ENCODE measurements at regions not wholly inside any gene's neighbourhood (a gene's known extent, or its start where the extent isn't known, plus 50 kb on each side); places are given as distances from the start of the nearest gene placed in this dataset.

DNA sequence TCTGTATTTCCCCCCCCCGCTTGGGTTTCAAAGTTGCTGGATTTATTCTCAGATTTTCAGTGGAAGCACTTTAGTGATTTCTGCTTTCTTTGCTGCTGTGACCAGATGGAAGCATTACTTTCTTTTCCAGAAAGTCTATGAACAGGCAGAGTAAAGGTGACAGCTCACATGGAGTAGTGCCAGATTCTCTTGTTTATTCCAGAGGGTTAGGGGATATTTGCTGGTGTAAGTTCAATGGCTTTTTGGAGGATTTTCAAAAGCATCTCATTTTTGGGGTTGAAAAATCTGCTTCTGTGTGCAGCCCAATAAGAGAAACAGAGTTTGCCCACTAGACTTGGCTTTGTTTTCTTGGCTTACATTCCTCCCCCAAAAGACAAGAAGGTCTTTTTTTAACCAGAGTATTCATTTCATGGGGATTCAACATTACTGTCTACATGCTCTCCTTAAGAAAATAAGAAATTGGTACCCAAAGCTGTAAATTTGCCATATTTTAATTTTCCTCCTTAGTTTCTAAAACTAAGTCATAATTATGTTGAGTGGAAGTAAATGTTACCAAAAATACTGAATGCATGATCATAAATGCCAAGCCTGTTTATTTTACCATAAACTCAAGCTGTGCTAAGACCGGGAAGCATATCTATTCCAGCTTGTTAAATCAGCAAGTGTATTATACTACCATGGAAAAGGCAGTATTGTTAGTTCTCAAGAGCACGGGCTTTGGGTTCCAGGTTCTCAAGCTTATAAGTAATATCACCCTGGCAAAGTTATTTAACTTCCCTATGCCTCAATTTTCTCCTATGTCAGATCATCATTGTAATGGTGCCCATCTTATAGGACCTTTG, 557.2 kb downstream of the CPS1 start:
- no peak for TF ChIP-seq EZH2 (IDR thresholded peaks at IDR 0.05; ENCODE audit: low read depth, low read length, severe bottlenecking)
- TF ChIP-seq, protein P1, sequence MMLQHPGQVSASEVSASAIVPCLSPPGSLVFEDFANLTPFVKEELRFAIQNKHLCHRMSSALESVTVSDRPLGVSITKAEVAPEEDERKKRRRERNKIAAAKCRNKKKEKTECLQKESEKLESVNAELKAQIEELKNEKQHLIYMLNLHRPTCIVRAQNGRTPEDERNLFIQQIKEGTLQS (IDR thresholded peaks at IDR 0.05; ENCODE audit: insufficient read depth, low read depth, low read length) = no peak
- TF ChIP-seq TBP (IDR thresholded peaks at IDR 0.05; ENCODE audit: low read depth, low read length) = no peak
- TF ChIP-seq, protein P2, sequence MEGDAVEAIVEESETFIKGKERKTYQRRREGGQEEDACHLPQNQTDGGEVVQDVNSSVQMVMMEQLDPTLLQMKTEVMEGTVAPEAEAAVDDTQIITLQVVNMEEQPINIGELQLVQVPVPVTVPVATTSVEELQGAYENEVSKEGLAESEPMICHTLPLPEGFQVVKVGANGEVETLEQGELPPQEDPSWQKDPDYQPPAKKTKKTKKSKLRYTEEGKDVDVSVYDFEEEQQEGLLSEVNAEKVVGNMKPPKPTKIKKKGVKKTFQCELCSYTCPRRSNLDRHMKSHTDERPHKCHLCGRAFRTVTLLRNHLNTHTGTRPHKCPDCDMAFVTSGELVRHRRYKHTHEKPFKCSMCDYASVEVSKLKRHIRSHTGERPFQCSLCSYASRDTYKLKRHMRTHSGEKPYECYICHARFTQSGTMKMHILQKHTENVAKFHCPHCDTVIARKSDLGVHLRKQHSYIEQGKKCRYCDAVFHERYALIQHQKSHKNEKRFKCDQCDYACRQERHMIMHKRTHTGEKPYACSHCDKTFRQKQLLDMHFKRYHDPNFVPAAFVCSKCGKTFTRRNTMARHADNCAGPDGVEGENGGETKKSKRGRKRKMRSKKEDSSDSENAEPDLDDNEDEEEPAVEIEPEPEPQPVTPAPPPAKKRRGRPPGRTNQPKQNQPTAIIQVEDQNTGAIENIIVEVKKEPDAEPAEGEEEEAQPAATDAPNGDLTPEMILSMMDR (IDR thresholded peaks at IDR 0.05; ENCODE audit: control extremely low read depth in 1 of 3, insufficient read depth in 1 of 3, low read depth in 1 of 3, low read length in 3 of 3) = no peak
- no peak for TF ChIP-seq POLR2A (IDR thresholded peaks at IDR 0.05; ENCODE audit: control extremely low read depth in 1 of 2, low read depth in 2 of 2, low read length in 2 of 2)
- no peak for TF ChIP-seq JUND (IDR thresholded peaks at IDR 0.05; ENCODE audit: low read length)
- no peak for TF ChIP-seq BRCA1 (IDR thresholded peaks at IDR 0.05; ENCODE audit: low read depth, low read length)
- TF ChIP-seq FOSL1 (IDR thresholded peaks at IDR 0.05; ENCODE audit: insufficient read depth, low read depth, low read length) = no peak
- TF ChIP-seq EP300 (IDR thresholded peaks at IDR 0.05; ENCODE audit: borderline replicate concordance in 1 of 2, low read depth in 2 of 2, low read length in 2 of 2) = no peak
- TF ChIP-seq MAFK (IDR thresholded peaks at IDR 0.05; ENCODE audit: low read depth, low read length) = no peak
- TF ChIP-seq SUZ12 (IDR thresholded peaks at IDR 0.05; ENCODE audit: low read length) = no peak
